ENCODE measurements at regions not wholly inside any gene's neighbourhood (a gene's known extent, or its start where the extent isn't known, plus 50 kb on each side); places are given as distances from the start of the nearest gene placed in this dataset.

DNA sequence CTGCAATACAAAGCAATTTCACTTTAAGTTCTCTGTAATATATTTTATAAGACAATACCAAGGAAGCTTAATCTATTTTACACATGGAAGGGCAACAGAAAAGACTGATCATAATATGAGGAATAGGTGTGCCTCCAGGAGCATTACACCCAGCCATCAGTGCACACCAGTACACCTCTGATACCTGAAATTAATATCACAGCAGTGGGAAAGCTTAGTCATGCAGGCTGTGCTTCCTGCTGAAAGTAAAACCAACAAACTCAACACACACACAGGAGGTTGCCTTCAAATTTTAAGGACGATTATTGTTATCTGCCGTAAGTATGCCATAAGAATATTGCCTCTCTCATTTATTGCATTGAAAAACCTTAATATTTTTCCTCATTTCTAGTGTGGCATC, 1119.1 kb upstream of the TENM4 start:
- no peak overlapping the region for H3K4me3 ChIP-seq (replicated peaks in 1 of 3; ENCODE audit: insufficient read depth in 1 of 3, low read depth in 2 of 3, low read length in 3 of 3)
- no peak overlapping the region for H3K9ac ChIP-seq (ENCODE audit: insufficient read depth, low read depth, low read length)
- no peaks in the 10 kb centered on the region for H3K79me2 ChIP-seq (ENCODE audit: insufficient read depth, low read length)
- no peaks in the 10 kb centered on the region for H3K36me3 ChIP-seq (replicated peaks in 1 of 2; ENCODE audit: control insufficient read depth in 1 of 2, insufficient read depth in 2 of 2, low read length in 2 of 2)
- H3K4me2 ChIP-seq (ENCODE audit: low read depth, low read length): no peak overlapping the region
- TF ChIP-seq SETDB1 (CRISPR knock-in tag; IDR thresholded peaks at IDR 0.05; ENCODE audit: borderline replicate concordance) (no peak), ATRX (CRISPR knock-in tag; IDR thresholded peaks at IDR 0.05; ENCODE audit: borderline replicate concordance) (no peak), HMG20A (CRISPR knock-in tag; IDR thresholded peaks at IDR 0.05; ENCODE audit: borderline replicate concordance) (no peak), ZNF749 (CRISPR knock-in tag; IDR thresholded peaks at IDR 0.05; ENCODE audit: borderline replicate concordance) (no peak), PAX8 (CRISPR knock-in tag; IDR thresholded peaks at IDR 0.05; ENCODE audit: borderline replicate concordance) (no peak), ZNF768 (CRISPR knock-in tag; IDR thresholded peaks at IDR 0.05) (no peak), KLF9 (CRISPR knock-in tag; IDR thresholded peaks at IDR 0.05; ENCODE audit: low read depth) (no peak), FOXA1 (IDR thresholded peaks at IDR 0.05) (no peak), FOXA1 (CRISPR knock-in tag; IDR thresholded peaks at IDR 0.05) (no peak), GZF1 (CRISPR knock-in tag; IDR thresholded peaks at IDR 0.05) (no peak), EED (CRISPR knock-in tag; IDR thresholded peaks at IDR 0.05) (no peak)
- TF ChIP-seq, protein P1, sequence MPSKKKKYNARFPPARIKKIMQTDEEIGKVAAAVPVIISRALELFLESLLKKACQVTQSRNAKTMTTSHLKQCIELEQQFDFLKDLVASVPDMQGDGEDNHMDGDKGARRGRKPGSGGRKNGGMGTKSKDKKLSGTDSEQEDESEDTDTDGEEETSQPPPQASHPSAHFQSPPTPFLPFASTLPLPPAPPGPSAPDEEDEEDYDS (CRISPR knock-in tag; IDR thresholded peaks at IDR 0.05): no peak
- H3K9me3 ChIP-seq (ENCODE audit: low read length): no peaks in the 10 kb centered on the region
- ChIA-PET CTCF (ENCODE audit: low intra/inter-chr PET ratio, low total read pairs) (no interaction called here), POLR2A (no interaction called here)
- intact Hi-C loops (cut with micrococcal nuclease; ENCODE audit: unreplicated experiment): no loop called here
- no peaks in the 10 kb centered on the region for H3K27me3 ChIP-seq (ENCODE audit: control insufficient read depth in 1 of 2, insufficient read depth in 2 of 2, low read length in 2 of 2)
- FAIRE-seq (no peak), ATAC-seq (no peak), DNase-seq (ENCODE audit: low spot score) (no peak)
- no peaks in the 10 kb centered on the region for H4K20me1 ChIP-seq (ENCODE audit: insufficient read depth, low read length)
- BruUV-seq (replicated peaks): no TSS peak
- H3K27ac ChIP-seq (ENCODE audit: extremely low read length, insufficient read depth, low read length): no peak overlapping the region
- H2AFZ ChIP-seq (ENCODE audit: low read length): no peak overlapping the region
- H3K4me1 ChIP-seq (ENCODE audit: insufficient read depth, low read length): no peaks in the 10 kb centered on the region
- in situ Hi-C loops (cut with HindIII; ENCODE audit: extremely low pct_ligation_motif_present, low pct_unique_long_range_greater_than_20kb): no loop called here
- 0% methylated on average over 2 of the region's 2 CpGs for WGBS (ENCODE audit: low lambda C conversion rate)

DNA sequence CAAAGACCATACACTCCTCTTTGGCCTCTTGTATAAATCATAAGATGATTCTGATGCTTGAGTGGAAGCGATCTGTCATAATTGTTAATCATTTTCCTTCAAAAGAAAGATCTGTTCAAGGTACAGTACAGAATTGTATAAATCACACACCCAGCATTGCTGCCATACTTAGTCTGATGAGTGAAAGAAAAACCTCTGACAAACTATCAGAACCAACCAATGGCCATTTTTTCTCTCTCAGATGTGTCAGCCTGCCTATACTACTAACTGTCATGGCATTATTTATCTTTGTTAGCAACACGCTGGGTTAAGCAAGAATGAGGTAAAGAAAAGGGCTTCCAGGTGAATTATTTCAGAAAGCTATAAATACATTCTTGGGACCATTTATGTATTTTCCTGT, 1112.7 kb upstream of the TENM4 start:
- DNase-seq (ENCODE audit: low spot score): no peak
- in situ Hi-C loops (cut with HindIII; ENCODE audit: extremely low pct_ligation_motif_present, low pct_unique_long_range_greater_than_20kb): no loop called here
- no peak for ATAC-seq
- Histone ChIP-seq H3K27ac (ENCODE audit: extremely low read length, insufficient read depth, low read length) (no peak overlapping the region), H3K4me3 (replicated peaks in 1 of 3; ENCODE audit: insufficient read depth in 1 of 3, low read depth in 2 of 3, low read length in 3 of 3) (no peak overlapping the region), H3K79me2 (ENCODE audit: insufficient read depth, low read length) (no peaks in the 10 kb centered on the region), H3K4me1 (ENCODE audit: insufficient read depth, low read length) (no peaks in the 10 kb centered on the region), H3K9ac (ENCODE audit: insufficient read depth, low read depth, low read length) (no peak overlapping the region), H3K9me3 (ENCODE audit: low read length) (no peaks in the 10 kb centered on the region), H3K36me3 (replicated peaks in 1 of 2; ENCODE audit: control insufficient read depth in 1 of 2, insufficient read depth in 2 of 2, low read length in 2 of 2) (no peaks in the 10 kb centered on the region), H3K4me2 (ENCODE audit: low read depth, low read length) (no peak overlapping the region), H3K27me3 (ENCODE audit: control insufficient read depth in 1 of 2, insufficient read depth in 2 of 2, low read length in 2 of 2) (no peaks in the 10 kb centered on the region), H2AFZ (ENCODE audit: low read length) (no peak overlapping the region), H4K20me1 (ENCODE audit: insufficient read depth, low read length) (no peaks in the 10 kb centered on the region)
- no peak for FAIRE-seq
- 0% methylated on average over 2 of the region's 2 CpGs for WGBS (ENCODE audit: low lambda C conversion rate)
- ChIA-PET CTCF (ENCODE audit: low intra/inter-chr PET ratio, low total read pairs) (no interaction called here), POLR2A (no interaction called here)
- no TSS peak for BruUV-seq (replicated peaks)
- intact Hi-C loops (cut with micrococcal nuclease; ENCODE audit: unreplicated experiment): no loop called here
- TF ChIP-seq, protein P2, sequence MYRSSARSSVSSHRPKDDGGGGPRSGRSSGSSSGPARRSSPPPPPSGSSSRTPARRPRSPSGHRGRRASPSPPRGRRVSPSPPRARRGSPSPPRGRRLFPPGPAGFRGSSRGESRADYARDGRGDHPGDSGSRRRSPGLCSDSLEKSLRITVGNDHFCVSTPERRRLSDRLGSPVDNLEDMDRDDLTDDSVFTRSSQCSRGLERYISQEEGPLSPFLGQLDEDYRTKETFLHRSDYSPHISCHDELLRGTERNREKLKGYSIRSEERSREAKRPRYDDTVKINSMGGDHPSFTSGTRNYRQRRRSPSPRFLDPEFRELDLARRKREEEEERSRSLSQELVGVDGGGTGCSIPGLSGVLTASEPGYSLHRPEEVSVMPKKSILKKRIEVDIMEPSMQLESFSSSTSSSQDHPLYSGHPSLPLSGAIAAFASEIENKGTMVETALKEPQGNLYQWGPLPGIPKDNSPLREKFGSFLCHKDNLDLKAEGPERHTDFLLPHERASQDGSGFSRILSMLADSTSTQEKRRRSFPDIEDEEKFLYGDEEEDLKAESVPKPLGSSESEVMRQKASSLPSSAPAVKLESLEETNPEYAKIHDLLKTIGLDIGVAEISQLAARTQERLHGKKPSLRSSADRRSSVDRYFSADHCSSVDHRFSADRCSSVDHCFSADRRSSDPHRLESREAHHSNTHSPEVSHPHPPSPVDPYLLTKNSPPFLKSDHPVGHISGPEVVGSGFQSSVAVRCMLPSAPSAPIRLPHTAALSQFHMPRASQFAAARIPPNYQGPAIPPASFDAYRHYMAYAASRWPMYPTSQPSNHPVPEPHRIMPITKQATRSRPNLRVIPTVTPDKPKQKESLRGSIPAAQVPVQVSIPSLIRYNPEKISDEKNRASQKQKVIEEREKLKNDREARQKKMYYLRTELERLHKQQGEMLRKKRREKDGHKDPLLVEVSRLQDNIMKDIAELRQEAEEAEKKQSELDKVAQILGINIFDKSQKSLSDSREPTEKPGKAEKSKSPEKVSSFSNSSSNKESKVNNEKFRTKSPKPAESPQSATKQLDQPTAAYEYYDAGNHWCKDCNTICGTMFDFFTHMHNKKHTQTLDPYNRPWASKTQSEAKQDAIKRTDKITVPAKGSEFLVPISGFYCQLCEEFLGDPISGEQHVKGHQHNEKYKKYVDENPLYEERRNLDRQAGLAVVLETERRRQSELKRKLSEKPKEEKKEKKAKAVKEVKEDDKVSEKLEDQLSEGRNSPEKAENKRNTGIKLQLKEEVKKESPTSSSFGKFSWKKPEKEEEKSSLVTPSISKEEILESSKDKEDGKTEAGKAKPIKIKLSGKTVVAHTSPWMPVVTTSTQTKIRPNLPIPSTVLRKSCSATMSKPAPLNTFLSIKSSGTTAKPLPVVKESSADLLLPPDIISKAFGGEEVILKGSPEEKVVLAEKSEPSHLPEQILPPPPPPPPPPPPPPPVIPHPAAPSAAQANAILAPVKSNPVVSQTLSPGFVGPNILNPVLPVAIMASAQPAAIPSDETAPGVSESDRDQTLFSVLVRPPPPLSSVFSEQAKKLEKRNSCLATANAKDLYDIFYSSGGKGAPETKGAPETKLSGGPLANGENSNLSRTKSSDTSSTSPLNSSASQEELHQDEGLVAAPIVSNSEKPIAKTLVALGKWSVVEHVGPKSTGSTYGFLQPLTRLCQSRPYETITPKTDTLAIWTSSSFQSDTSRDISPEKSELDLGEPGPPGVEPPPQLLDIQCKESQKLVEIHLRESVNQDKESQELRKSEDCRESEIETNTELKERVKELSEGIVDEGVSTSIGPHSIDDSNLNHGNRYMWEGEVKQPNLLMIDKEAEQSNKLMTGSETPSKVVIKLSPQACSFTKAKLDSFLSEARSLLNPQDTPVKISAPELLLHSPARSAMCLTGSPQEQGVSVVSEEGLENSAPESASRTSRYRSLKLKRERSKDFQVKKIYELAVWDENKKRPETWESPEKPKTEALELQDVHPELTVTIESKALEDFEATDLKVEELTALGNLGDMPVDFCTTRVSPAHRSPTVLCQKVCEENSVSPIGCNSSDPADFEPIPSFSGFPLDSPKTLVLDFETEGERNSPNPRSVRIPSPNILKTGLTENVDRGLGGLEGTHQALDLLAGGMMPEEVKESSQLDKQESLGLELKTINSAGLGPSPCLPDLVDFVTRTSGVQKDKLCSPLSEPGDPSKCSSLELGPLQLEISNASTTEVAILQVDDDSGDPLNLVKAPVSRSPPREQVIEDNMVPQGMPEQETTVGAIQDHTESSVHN (CRISPR knock-in tag; IDR thresholded peaks at IDR 0.05): no peak
- TF ChIP-seq ZNF431 (CRISPR knock-in tag; IDR thresholded peaks at IDR 0.05; ENCODE audit: borderline replicate concordance, low read depth): no peak
